T-helper 2 cell treated with Interferon-gamma antibody and Interleukin-4, amounts not matched to agents 5 μg/mL and 100 μg/mL, for 36 hours (primary cell): ENCODE measurements at regions not wholly inside any gene's neighbourhood (a gene's known extent, or its start where the extent isn't known, plus 50 kb on each side); places are given as distances from the start of the nearest gene placed in this dataset.

Source experiments
- DNase-seq: peaks from one replicate; pipeline ENCODE4 v3.0.0; 2021; ENCODE audit warnings: low spot score
- H3K27ac Mint-ChIP-seq: one replicate; pipeline ENCODE4 v1.8.0; 2021; ENCODE audit warnings: mild to moderate bottlenecking, mixed read lengths
- H3K27me3 Mint-ChIP-seq: one replicate; pipeline ENCODE4 v1.8.0; 2021; ENCODE audit warnings: low read depth, mixed read lengths
- H3K36me3 Mint-ChIP-seq: one replicate; pipeline ENCODE4 v1.8.0; 2021; ENCODE audit warnings: low read depth, mixed read lengths
- H3K4me1 Mint-ChIP-seq: one replicate; pipeline ENCODE4 v1.8.0; 2021; ENCODE audit warnings: low read depth, mixed read lengths
- H3K4me3 Mint-ChIP-seq: one replicate; pipeline ENCODE4 v1.8.0; 2022; ENCODE audit warnings: mild to moderate bottlenecking, moderate library complexity, mixed read lengths
- H3K9me3 Mint-ChIP-seq: one replicate; pipeline ENCODE4 v1.8.0; 2021; ENCODE audit warnings: mixed read lengths

- DNase-seq, result no peak
- no peak overlapping the region for H3K27ac Mint-ChIP-seq
- H3K36me3 Mint-ChIP-seq, result no peaks in the 10 kb centered on the region
- no peaks in the 10 kb centered on the region for H3K4me1 Mint-ChIP-seq
- no peaks in the 10 kb centered on the region for H3K27me3 Mint-ChIP-seq
- H3K9me3 Mint-ChIP-seq, result peaks cover 17% of the 10 kb centered on the region
- no peak overlapping the region for H3K4me3 Mint-ChIP-seq
Measured at GRCh38 chr1:57696043-57696442, 272.2 kb upstream of the DAB1 start.

- no peaks in the 10 kb centered on the region for H3K4me1 Mint-ChIP-seq
- no peak for DNase-seq
- H3K36me3 Mint-ChIP-seq, result no peaks in the 10 kb centered on the region
- no peak overlapping the region for H3K27ac Mint-ChIP-seq
- H3K9me3 Mint-ChIP-seq, result peaks cover 5% of the 10 kb centered on the region
- H3K4me3 Mint-ChIP-seq, result no peak overlapping the region
- no peaks in the 10 kb centered on the region for H3K27me3 Mint-ChIP-seq
Measured at GRCh38 chr1:57686306-57686705, 262.4 kb upstream of the DAB1 start.

- no peak overlapping the region for H3K4me3 Mint-ChIP-seq
- no peak overlapping the region for H3K27ac Mint-ChIP-seq
- no peaks in the 10 kb centered on the region for H3K27me3 Mint-ChIP-seq
- no peaks in the 10 kb centered on the region for H3K4me1 Mint-ChIP-seq
- peaks cover 5% of the 10 kb centered on the region for H3K9me3 Mint-ChIP-seq
- H3K36me3 Mint-ChIP-seq, result no peaks in the 10 kb centered on the region
- DNase-seq, result no peak
Measured at GRCh38 chr1:57683037-57683942, 259.4 kb upstream of the DAB1 start.

- Mint-ChIP-seq H3K36me3 (no peaks in the 10 kb centered on the region), H3K4me1 (no peaks in the 10 kb centered on the region), H3K27me3 (no peaks in the 10 kb centered on the region), H3K4me3 (no peak overlapping the region), H3K9me3 (no peaks in the 10 kb centered on the region), H3K27ac (no peak overlapping the region)
- DNase-seq, result no peak
Measured at GRCh38 chr1:57678138-57678537, 254.3 kb upstream of the DAB1 start.

GRCh38 chr1:57675776-57676175, 251.9 kb upstream of the DAB1 start:
- Mint-ChIP-seq H3K36me3 (no peaks in the 10 kb centered on the region), H3K4me1 (no peaks in the 10 kb centered on the region), H3K4me3 (no peak overlapping the region), H3K27ac (no peak overlapping the region), H3K9me3 (no peaks in the 10 kb centered on the region), H3K27me3 (no peaks in the 10 kb centered on the region)
- DNase-seq, result no peak

GRCh38 chr1:57674801-57675200, 250.9 kb upstream of the DAB1 start:
- Mint-ChIP-seq H3K9me3 (no peaks in the 10 kb centered on the region), H3K4me1 (no peaks in the 10 kb centered on the region), H3K4me3 (no peak overlapping the region), H3K27me3 (no peaks in the 10 kb centered on the region), H3K27ac (no peak overlapping the region), H3K36me3 (no peaks in the 10 kb centered on the region)
- DNase-seq, result no peak

- Mint-ChIP-seq H3K27me3 (no peaks in the 10 kb centered on the region), H3K4me3 (no peak overlapping the region), H3K27ac (no peak overlapping the region), H3K4me1 (no peaks in the 10 kb centered on the region), H3K36me3 (no peaks in the 10 kb centered on the region), H3K9me3 (no peaks in the 10 kb centered on the region)
- DNase-seq, result no peak
Measured at GRCh38 chr1:57672346-57673140, 248.7 kb upstream of the DAB1 start.

- DNase-seq, result no peak
- Mint-ChIP-seq H3K36me3 (no peaks in the 10 kb centered on the region), H3K27ac (no peak overlapping the region), H3K4me3 (no peak overlapping the region), H3K27me3 (no peaks in the 10 kb centered on the region), H3K9me3 (no peaks in the 10 kb centered on the region), H3K4me1 (no peaks in the 10 kb centered on the region)
Measured at GRCh38 chr1:57671750-57672149, 247.9 kb upstream of the DAB1 start.

GRCh38 chr1:57659804-57660203, 235.9 kb upstream of the DAB1 start:
- Mint-ChIP-seq H3K27me3 (no peaks in the 10 kb centered on the region), H3K4me1 (no peaks in the 10 kb centered on the region), H3K9me3 (no peaks in the 10 kb centered on the region), H3K27ac (no peak overlapping the region), H3K4me3 (no peak overlapping the region), H3K36me3 (no peaks in the 10 kb centered on the region)
- no peak for DNase-seq

GRCh38 chr1:57655161-57655560, 231.3 kb upstream of the DAB1 start:
- no peaks in the 10 kb centered on the region for H3K27me3 Mint-ChIP-seq
- H3K27ac Mint-ChIP-seq, result no peak overlapping the region
- no peaks in the 10 kb centered on the region for H3K9me3 Mint-ChIP-seq
- no peaks in the 10 kb centered on the region for H3K4me1 Mint-ChIP-seq
- no peak overlapping the region for H3K4me3 Mint-ChIP-seq
- DNase-seq, result no peak
- H3K36me3 Mint-ChIP-seq, result no peaks in the 10 kb centered on the region

GRCh38 chr1:57644667-57645066, 220.8 kb upstream of the DAB1 start:
- Mint-ChIP-seq H3K27me3 (no peaks in the 10 kb centered on the region), H3K9me3 (no peaks in the 10 kb centered on the region), H3K4me1 (no peaks in the 10 kb centered on the region), H3K4me3 (no peak overlapping the region), H3K27ac (no peak overlapping the region), H3K36me3 (no peaks in the 10 kb centered on the region)
- no peak for DNase-seq

GRCh38 chr1:57638239-57638638, 214.4 kb upstream of the DAB1 start:
- no peak for DNase-seq
- Mint-ChIP-seq H3K36me3 (no peaks in the 10 kb centered on the region), H3K9me3 (no peaks in the 10 kb centered on the region), H3K27ac (no peak overlapping the region), H3K4me1 (no peaks in the 10 kb centered on the region), H3K4me3 (no peak overlapping the region), H3K27me3 (no peaks in the 10 kb centered on the region)

- no peaks in the 10 kb centered on the region for H3K4me1 Mint-ChIP-seq
- H3K27ac Mint-ChIP-seq, result no peak overlapping the region
- H3K27me3 Mint-ChIP-seq, result no peaks in the 10 kb centered on the region
- H3K4me3 Mint-ChIP-seq, result no peak overlapping the region
- H3K36me3 Mint-ChIP-seq, result no peaks in the 10 kb centered on the region
- H3K9me3 Mint-ChIP-seq, result no peaks in the 10 kb centered on the region
- no peak for DNase-seq
Measured at GRCh38 chr1:57637155-57637554, 213.3 kb upstream of the DAB1 start.

GRCh38 chr1:57633881-57634280, 210.0 kb upstream of the DAB1 start:
- Mint-ChIP-seq H3K9me3 (no peaks in the 10 kb centered on the region), H3K27ac (no peak overlapping the region), H3K4me1 (no peaks in the 10 kb centered on the region), H3K27me3 (no peaks in the 10 kb centered on the region), H3K36me3 (no peaks in the 10 kb centered on the region), H3K4me3 (no peak overlapping the region)
- no peak for DNase-seq
